Activated CD4-positive, CD25-positive, alpha-beta regulatory T cell treated with anti-CD3 and anti-CD28 coated beads, Interleukin-2, amount 50 U/mL, for 24 hours (primary cell): ENCODE measurements at regions not wholly inside any gene's neighbourhood (a gene's known extent, or its start where the extent isn't known, plus 50 kb on each side); places are given as distances from the start of the nearest gene placed in this dataset.
"Not testable (repeated sequence)": the region's sequence is repeated elsewhere in the genome, so short reads cannot be mapped to it uniquely, and the experiment has no call there.

Source experiments
- ATAC-seq, 2 donors: fragments of 150-1000 bp; cut with Tn5 transposase; one replicate each; pipeline ENCODE4 v1.10.0; 2021; ENCODE audit warnings: mild to moderate bottlenecking in 1 of 2, moderate library complexity in 1 of 2

GRCh38 chrY:12212394-12212793, 488.6 kb upstream of the USP9Y start:
- ATAC-seq, result no peak

- peak; percentile 30 to 48 for ATAC-seq
These were observed 485.4 kb upstream of the USP9Y start for GRCh38 chrY:12215564-12216022.

- no peak for ATAC-seq
These were observed 470.1 kb upstream of the USP9Y start for GRCh38 chrY:12230921-12231320.

- no peak for ATAC-seq
These were observed 464.6 kb upstream of the USP9Y start for GRCh38 chrY:12236399-12236798.

GRCh38 chrY:12240326-12240725, 460.7 kb upstream of the USP9Y start:
- ATAC-seq, result not testable (repeated sequence)

GRCh38 chrY:12244146-12244545, 456.9 kb upstream of the USP9Y start:
- ATAC-seq, result no peak

GRCh38 chrY:12253756-12254155, 447.3 kb upstream of the USP9Y start:
- no peak for ATAC-seq

GRCh38 chrY:12271162-12271561, 429.9 kb upstream of the USP9Y start:
- ATAC-seq, result no peak

- ATAC-seq, result no peak
These were observed 415.4 kb upstream of the USP9Y start for GRCh38 chrY:12285608-12286007.

- ATAC-seq, result no peak
These were observed 412.1 kb upstream of the USP9Y start for GRCh38 chrY:12288919-12289318.

- ATAC-seq, result no peak
These were observed 411.6 kb upstream of the USP9Y start for GRCh38 chrY:12289415-12289814.

GRCh38 chrY:12292542-12292941, 408.5 kb upstream of the USP9Y start:
- no peak for ATAC-seq

GRCh38 chrY:12296460-12296859, 404.6 kb upstream of the USP9Y start:
- ATAC-seq, result no peak

GRCh38 chrY:12299796-12300195, 401.2 kb upstream of the USP9Y start:
- ATAC-seq, result not testable (repeated sequence)

GRCh38 chrY:12303464-12303863, 397.6 kb upstream of the USP9Y start:
- peak in 1 of 2 donors; percentile 38 for ATAC-seq

GRCh38 chrY:12305456-12305855, 395.6 kb upstream of the USP9Y start:
- no peak for ATAC-seq

GRCh38 chrY:12309212-12309611, 391.8 kb upstream of the USP9Y start:
- ATAC-seq, result no peak

- ATAC-seq, result no peak
These were observed 390.2 kb upstream of the USP9Y start for GRCh38 chrY:12310832-12311231.

- ATAC-seq, result no peak
These were observed 373.3 kb upstream of the USP9Y start for GRCh38 chrY:12327751-12328150.

GRCh38 chrY:12331917-12332316, 369.1 kb upstream of the USP9Y start:
- not testable (repeated sequence) for ATAC-seq

GRCh38 chrY:12343211-12343610, 357.8 kb upstream of the USP9Y start:
- no peak for ATAC-seq

- no peak for ATAC-seq
These were observed 352.9 kb upstream of the USP9Y start for GRCh38 chrY:12348181-12348580.

- ATAC-seq, result no peak
These were observed 343.8 kb upstream of the USP9Y start for GRCh38 chrY:12357204-12357603.

GRCh38 chrY:12357655-12358054, 343.4 kb upstream of the USP9Y start:
- no peak for ATAC-seq

- ATAC-seq, result no peak
These were observed 342.7 kb upstream of the USP9Y start for GRCh38 chrY:12358337-12358736.

- no peak for ATAC-seq
These were observed 341.2 kb upstream of the USP9Y start for GRCh38 chrY:12359867-12360266.
